SK-N-SH treated with all-trans-retinoic acid at 6 μM for 48 hours (cell line): ENCODE measurements at regions not wholly inside any gene's neighbourhood (a gene's known extent, or its start where the extent isn't known, plus 50 kb on each side); places are given as distances from the start of the nearest gene placed in this dataset.

Source experiments
- GLIS3 ChIP-seq: fragments of 250-450 bp; sonication (Bioruptor Pico); IDR thresholded peaks from 2 replicates; pipeline ENCODE4 v1.5.0; 2020; ENCODE audit warnings: mild to moderate bottlenecking, moderate library complexity
- OSR1 ChIP-seq: fragments of 250-450 bp; sonication (Bioruptor Pico); IDR thresholded peaks from 2 replicates; pipeline ENCODE4 v1.8.0; 2022; ENCODE audit warnings: moderate library complexity, mild to moderate bottlenecking, inconsistent platforms
- TF ChIP-seq, protein P1 (sequence below): fragments of 250-450 bp; sonication (Bioruptor Pico); IDR thresholded peaks from 2 replicates; pipeline ENCODE4 v1.8.0; 2020; ENCODE audit warnings: mild to moderate bottlenecking, moderate library complexity, borderline replicate concordance

DNA sequence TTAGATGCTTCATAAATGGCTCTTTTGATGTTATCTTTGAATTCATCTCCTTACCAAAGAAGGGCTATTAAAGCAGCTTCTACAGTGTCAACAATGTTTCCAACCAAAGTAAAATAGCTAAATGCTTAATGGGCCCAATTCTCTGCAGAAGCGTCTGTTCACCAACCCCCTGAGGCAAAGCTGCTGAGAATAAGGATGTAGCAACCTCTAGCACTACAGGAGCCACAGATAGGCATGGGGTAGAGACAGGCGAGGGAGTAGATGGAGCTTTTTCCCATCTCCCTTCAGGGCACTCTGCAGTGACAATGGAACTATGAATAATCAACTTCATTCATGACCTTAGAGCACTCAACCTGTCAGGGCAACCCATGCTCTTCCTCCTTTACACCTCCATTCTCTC is 134.1 kb downstream of the FZD1 start:
- no peak for TF ChIP-seq OSR1 (CRISPR knock-in tag)
- no peak for TF ChIP-seq GLIS3
- TF ChIP-seq, protein P1, sequence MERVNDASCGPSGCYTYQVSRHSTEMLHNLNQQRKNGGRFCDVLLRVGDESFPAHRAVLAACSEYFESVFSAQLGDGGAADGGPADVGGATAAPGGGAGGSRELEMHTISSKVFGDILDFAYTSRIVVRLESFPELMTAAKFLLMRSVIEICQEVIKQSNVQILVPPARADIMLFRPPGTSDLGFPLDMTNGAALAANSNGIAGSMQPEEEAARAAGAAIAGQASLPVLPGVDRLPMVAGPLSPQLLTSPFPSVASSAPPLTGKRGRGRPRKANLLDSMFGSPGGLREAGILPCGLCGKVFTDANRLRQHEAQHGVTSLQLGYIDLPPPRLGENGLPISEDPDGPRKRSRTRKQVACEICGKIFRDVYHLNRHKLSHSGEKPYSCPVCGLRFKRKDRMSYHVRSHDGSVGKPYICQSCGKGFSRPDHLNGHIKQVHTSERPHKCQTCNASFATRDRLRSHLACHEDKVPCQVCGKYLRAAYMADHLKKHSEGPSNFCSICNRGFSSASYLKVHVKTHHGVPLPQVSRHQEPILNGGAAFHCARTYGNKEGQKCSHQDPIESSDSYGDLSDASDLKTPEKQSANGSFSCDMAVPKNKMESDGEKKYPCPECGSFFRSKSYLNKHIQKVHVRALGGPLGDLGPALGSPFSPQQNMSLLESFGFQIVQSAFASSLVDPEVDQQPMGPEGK: no peak
